ENCODE measurements at regions not wholly inside any gene's neighbourhood (a gene's known extent, or its start where the extent isn't known, plus 50 kb on each side); places are given as distances from the start of the nearest gene placed in this dataset.

DNA sequence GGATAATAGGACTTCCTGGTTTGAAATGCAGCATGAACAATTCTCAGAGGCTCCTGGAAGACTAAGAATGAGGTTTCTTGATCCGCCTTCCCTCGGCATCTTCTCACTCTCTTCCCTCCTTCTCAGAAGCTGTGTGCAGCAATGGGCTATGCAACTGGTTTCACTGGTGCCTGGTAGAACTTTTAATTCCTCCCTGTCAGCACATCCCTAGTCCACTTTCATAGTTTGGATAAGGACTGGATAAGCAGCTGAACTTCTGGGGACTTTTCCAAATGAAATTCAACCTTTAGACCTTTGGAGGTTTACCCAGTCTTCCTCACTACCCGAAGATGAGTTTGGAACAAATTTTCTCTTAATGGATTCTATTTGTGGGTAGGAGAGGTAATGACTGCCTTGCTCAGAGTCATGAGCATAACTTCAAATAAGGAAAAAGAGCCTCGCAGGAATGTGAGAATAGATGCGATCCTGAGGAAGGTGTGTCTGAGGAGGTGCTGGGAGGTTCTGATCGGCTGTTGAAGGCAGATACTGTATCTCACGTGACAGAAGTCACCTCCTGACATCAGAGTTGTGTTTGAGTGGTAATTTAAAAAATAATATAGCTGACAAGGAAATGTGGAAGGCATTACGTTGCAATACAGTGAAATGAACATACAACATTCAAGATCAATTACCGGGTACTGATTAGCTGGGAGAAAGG lies 56.0 kb upstream of the HAND2 start:
- Histone ChIP-seq H3K27me3 (ENCODE audit: insufficient read depth, poor library complexity, severe bottlenecking) (peaks cover 2% of the 10 kb centered on the region), H3K27ac (replicated peaks) (no peak overlapping the region), H3K4me3 (replicated peaks; ENCODE audit: insufficient read depth, low read length) (no peak overlapping the region)
- no peak for DNase-seq (ENCODE audit: low read depth in 1 of 2, low spot score in 1 of 2)
- TF ChIP-seq SPI1 (IDR thresholded peaks at IDR 0.05; ENCODE audit: borderline replicate concordance, low read depth) = no peak
- no peak for TF ChIP-seq GABPA (IDR thresholded peaks at IDR 0.05; ENCODE audit: low read depth)
- TF ChIP-seq, protein P1, sequence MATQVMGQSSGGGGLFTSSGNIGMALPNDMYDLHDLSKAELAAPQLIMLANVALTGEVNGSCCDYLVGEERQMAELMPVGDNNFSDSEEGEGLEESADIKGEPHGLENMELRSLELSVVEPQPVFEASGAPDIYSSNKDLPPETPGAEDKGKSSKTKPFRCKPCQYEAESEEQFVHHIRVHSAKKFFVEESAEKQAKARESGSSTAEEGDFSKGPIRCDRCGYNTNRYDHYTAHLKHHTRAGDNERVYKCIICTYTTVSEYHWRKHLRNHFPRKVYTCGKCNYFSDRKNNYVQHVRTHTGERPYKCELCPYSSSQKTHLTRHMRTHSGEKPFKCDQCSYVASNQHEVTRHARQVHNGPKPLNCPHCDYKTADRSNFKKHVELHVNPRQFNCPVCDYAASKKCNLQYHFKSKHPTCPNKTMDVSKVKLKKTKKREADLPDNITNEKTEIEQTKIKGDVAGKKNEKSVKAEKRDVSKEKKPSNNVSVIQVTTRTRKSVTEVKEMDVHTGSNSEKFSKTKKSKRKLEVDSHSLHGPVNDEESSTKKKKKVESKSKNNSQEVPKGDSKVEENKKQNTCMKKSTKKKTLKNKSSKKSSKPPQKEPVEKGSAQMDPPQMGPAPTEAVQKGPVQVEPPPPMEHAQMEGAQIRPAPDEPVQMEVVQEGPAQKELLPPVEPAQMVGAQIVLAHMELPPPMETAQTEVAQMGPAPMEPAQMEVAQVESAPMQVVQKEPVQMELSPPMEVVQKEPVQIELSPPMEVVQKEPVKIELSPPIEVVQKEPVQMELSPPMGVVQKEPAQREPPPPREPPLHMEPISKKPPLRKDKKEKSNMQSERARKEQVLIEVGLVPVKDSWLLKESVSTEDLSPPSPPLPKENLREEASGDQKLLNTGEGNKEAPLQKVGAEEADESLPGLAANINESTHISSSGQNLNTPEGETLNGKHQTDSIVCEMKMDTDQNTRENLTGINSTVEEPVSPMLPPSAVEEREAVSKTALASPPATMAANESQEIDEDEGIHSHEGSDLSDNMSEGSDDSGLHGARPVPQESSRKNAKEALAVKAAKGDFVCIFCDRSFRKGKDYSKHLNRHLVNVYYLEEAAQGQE (IDR thresholded peaks at IDR 0.05; ENCODE audit: insufficient replicate concordance, low read depth) = no peak
- no peak for TF ChIP-seq POLR2AphosphoS5 (IDR thresholded peaks at IDR 0.05; ENCODE audit: low read depth)
- TF ChIP-seq, protein P2, sequence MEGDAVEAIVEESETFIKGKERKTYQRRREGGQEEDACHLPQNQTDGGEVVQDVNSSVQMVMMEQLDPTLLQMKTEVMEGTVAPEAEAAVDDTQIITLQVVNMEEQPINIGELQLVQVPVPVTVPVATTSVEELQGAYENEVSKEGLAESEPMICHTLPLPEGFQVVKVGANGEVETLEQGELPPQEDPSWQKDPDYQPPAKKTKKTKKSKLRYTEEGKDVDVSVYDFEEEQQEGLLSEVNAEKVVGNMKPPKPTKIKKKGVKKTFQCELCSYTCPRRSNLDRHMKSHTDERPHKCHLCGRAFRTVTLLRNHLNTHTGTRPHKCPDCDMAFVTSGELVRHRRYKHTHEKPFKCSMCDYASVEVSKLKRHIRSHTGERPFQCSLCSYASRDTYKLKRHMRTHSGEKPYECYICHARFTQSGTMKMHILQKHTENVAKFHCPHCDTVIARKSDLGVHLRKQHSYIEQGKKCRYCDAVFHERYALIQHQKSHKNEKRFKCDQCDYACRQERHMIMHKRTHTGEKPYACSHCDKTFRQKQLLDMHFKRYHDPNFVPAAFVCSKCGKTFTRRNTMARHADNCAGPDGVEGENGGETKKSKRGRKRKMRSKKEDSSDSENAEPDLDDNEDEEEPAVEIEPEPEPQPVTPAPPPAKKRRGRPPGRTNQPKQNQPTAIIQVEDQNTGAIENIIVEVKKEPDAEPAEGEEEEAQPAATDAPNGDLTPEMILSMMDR (IDR thresholded peaks at IDR 0.05; ENCODE audit: insufficient read depth, low read length) = no peak

DNA sequence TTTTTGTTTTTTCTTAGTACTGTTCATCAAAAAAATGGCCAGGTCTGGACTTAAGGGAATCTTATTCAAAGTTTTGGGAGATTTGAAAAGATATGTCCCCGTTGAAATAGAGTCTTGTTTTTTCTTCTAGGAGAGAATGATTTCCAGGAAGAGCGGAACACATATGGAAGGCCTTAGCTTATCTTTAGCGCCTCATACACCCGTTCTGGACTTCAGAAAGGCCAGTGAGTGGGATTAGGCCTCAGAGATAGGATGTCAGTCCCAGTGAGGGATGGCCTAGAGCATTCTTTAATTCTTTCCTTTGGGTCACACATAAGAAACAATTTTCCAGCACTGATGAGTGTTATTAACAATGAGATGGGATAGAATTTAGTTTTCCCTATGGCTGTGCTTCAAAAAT lies 54.5 kb upstream of the HAND2 start:
- Histone ChIP-seq H3K4me3 (replicated peaks; ENCODE audit: insufficient read depth, low read length) (no peak overlapping the region), H3K27ac (replicated peaks) (no peak overlapping the region), H3K27me3 (ENCODE audit: insufficient read depth, poor library complexity, severe bottlenecking) (no peaks in the 10 kb centered on the region)
- no peak for DNase-seq (ENCODE audit: low read depth in 1 of 2, low spot score in 1 of 2)
- TF ChIP-seq, protein P2 (IDR thresholded peaks at IDR 0.05; ENCODE audit: insufficient read depth, low read length) = no peak
- TF ChIP-seq POLR2AphosphoS5 (IDR thresholded peaks at IDR 0.05; ENCODE audit: low read depth) (no peak), SPI1 (IDR thresholded peaks at IDR 0.05; ENCODE audit: borderline replicate concordance, low read depth) (no peak), GABPA (IDR thresholded peaks at IDR 0.05; ENCODE audit: low read depth) (no peak)
- TF ChIP-seq, protein P1 (IDR thresholded peaks at IDR 0.05; ENCODE audit: insufficient replicate concordance, low read depth) = no peak

Measured in HL-60 (cell line).